GM12892 (cell line): ENCODE measurements at regions not wholly inside any gene's neighbourhood (a gene's known extent, or its start where the extent isn't known, plus 50 kb on each side); places are given as distances from the start of the nearest gene placed in this dataset.

Experiments
- POLR2A ChIP-seq: IDR thresholded peaks from 2 replicates; pipeline ENCODE4 v1.6.1; 2011; ENCODE audit warnings: low read depth, low read length, control low read depth
- POLR2AphosphoS5 ChIP-seq: IDR thresholded peaks from 2 replicates; pipeline ENCODE4 v1.6.1; 2011; ENCODE audit warnings: low read depth, low read length, control low read depth
- TAF1 ChIP-seq: IDR thresholded peaks from 2 replicates; pipeline ENCODE4 v1.6.1; 2011; ENCODE audit warnings: low read depth, mild to moderate bottlenecking, control low read depth, low read length, borderline replicate concordance

- TF ChIP-seq TAF1, result no peak
- no peak for TF ChIP-seq POLR2A
- TF ChIP-seq POLR2AphosphoS5, result no peak
Observed at GRCh38 chr6:23650676-23651075, 475.3 kb upstream of the NRSN1 start.
